ENCODE measurements at regions not wholly inside any gene's neighbourhood (a gene's known extent, or its start where the extent isn't known, plus 50 kb on each side); places are given as distances from the start of the nearest gene placed in this dataset.

- no peak overlapping the region for H3K4me3 ChIP-seq
- no peak overlapping the region for H3K27ac ChIP-seq (replicated peaks in 1 of 4)
- WGBS: 85% methylated on average over 5 of the region's 5 CpGs
- no peak for TF ChIP-seq EP300 (IDR thresholded peaks at IDR 0.05)
- TF ChIP-seq, protein P1, sequence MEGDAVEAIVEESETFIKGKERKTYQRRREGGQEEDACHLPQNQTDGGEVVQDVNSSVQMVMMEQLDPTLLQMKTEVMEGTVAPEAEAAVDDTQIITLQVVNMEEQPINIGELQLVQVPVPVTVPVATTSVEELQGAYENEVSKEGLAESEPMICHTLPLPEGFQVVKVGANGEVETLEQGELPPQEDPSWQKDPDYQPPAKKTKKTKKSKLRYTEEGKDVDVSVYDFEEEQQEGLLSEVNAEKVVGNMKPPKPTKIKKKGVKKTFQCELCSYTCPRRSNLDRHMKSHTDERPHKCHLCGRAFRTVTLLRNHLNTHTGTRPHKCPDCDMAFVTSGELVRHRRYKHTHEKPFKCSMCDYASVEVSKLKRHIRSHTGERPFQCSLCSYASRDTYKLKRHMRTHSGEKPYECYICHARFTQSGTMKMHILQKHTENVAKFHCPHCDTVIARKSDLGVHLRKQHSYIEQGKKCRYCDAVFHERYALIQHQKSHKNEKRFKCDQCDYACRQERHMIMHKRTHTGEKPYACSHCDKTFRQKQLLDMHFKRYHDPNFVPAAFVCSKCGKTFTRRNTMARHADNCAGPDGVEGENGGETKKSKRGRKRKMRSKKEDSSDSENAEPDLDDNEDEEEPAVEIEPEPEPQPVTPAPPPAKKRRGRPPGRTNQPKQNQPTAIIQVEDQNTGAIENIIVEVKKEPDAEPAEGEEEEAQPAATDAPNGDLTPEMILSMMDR (IDR thresholded peaks at IDR 0.05): no peak
- TF ChIP-seq POLR2AphosphoS5 (IDR thresholded peaks at IDR 0.05): no peak
- no peak for TF ChIP-seq POLR2A (IDR thresholded peaks at IDR 0.05; ENCODE audit: low read depth)
- intact Hi-C loops (cut with DNase I): no loop called here
- H3K27me3 ChIP-seq: no peaks in the 10 kb centered on the region
- peaks cover 0 to 4% (median 0%) of the 10 kb centered on the region in 4 donors for H3K4me1 ChIP-seq
- no peak for DNase-seq (ENCODE audit: extremely low spot score)
- no peaks in the 10 kb centered on the region for H3K36me3 ChIP-seq
- H3K9me3 ChIP-seq: no peaks in the 10 kb centered on the region
Measured at GRCh38 chr6:81834141-81834681, 81.7 kb upstream of the TENT5A start.

GRCh38 chr6:81832304-81832703, 79.8 kb upstream of the TENT5A start:
- intact Hi-C loops (cut with DNase I): no loop called here
- H3K27ac ChIP-seq (replicated peaks in 1 of 4): no peak overlapping the region
- TF ChIP-seq POLR2A (IDR thresholded peaks at IDR 0.05; ENCODE audit: low read depth) (no peak), POLR2AphosphoS5 (IDR thresholded peaks at IDR 0.05) (no peak), EP300 (IDR thresholded peaks at IDR 0.05) (no peak)
- TF ChIP-seq, protein P1 (IDR thresholded peaks at IDR 0.05): no peak

GRCh38 chr6:81831274-81831673, 78.8 kb upstream of the TENT5A start:
- no peak for DNase-seq (ENCODE audit: extremely low spot score)
- H3K9me3 ChIP-seq: peaks cover 0 to 5% (median 0%) of the 10 kb centered on the region in 4 donors
- no peaks in the 10 kb centered on the region for H3K36me3 ChIP-seq
- peaks cover 0 to 4% (median 0%) of the 10 kb centered on the region in 4 donors for H3K4me1 ChIP-seq
- no peak for TF ChIP-seq POLR2AphosphoS5 (IDR thresholded peaks at IDR 0.05)
- TF ChIP-seq EP300 (IDR thresholded peaks at IDR 0.05): no peak
- TF ChIP-seq, protein P1 (IDR thresholded peaks at IDR 0.05): no peak
- no peak for TF ChIP-seq POLR2A (IDR thresholded peaks at IDR 0.05; ENCODE audit: low read depth)
- 76% methylated on average over 5 of the region's 5 CpGs for WGBS
- intact Hi-C loops (cut with DNase I): no loop called here
- no peaks in the 10 kb centered on the region for H3K27me3 ChIP-seq
- H3K4me3 ChIP-seq: no peak overlapping the region
- H3K27ac ChIP-seq (replicated peaks in 1 of 4): no peak overlapping the region

More at GRCh38 chr6:81832304-81832703, 79.8 kb upstream of the TENT5A start:
- WGBS: 90% methylated on average over 4 of the region's 4 CpGs
- H3K9me3 ChIP-seq: no peaks in the 10 kb centered on the region
- no peaks in the 10 kb centered on the region for H3K27me3 ChIP-seq
- H3K4me3 ChIP-seq: no peak overlapping the region
- H3K36me3 ChIP-seq: no peaks in the 10 kb centered on the region
- DNase-seq (ENCODE audit: extremely low spot score): no peak
- H3K4me1 ChIP-seq: peaks cover 0 to 4% (median 0%) of the 10 kb centered on the region in 4 donors

GRCh38 chr6:81826784-81827183, 74.3 kb upstream of the TENT5A start:
- H3K4me3 ChIP-seq: no peak overlapping the region
- no peaks in the 10 kb centered on the region for H3K27me3 ChIP-seq
- no peak for DNase-seq (ENCODE audit: extremely low spot score)
- H3K27ac ChIP-seq (replicated peaks in 1 of 4): no peak overlapping the region
- H3K36me3 ChIP-seq: no peaks in the 10 kb centered on the region
- TF ChIP-seq POLR2AphosphoS5 (IDR thresholded peaks at IDR 0.05): no peak
- TF ChIP-seq, protein P1 (IDR thresholded peaks at IDR 0.05): no peak
- no peak for TF ChIP-seq EP300 (IDR thresholded peaks at IDR 0.05)
- TF ChIP-seq POLR2A (IDR thresholded peaks at IDR 0.05; ENCODE audit: low read depth): no peak
- intact Hi-C loops (cut with DNase I): no loop called here
- no peaks in the 10 kb centered on the region for H3K4me1 ChIP-seq
- H3K9me3 ChIP-seq: peaks cover 0 to 6% (median 0%) of the 10 kb centered on the region in 4 donors
- 30% methylated on average over 1 of the region's 1 CpG for WGBS

DNA sequence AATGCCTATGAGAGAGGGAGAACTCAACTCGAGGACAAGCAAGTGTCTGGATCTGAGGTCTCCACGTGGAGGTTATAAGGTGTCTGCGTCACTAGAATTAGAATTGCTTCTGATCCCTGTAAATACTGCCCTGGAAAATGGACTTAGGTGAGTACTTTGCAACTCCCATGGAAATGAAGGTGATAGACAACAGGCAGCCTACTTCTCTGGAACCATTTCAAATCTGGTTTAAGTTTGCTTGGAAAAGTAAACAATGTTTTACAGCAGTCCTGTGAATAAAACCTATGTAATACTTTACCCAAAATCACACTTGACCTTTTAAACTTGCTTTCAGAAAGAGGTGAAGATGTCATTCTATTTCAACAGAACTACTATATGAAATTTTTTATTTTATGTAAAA, 70.1 kb upstream of the TENT5A start:
- Histone ChIP-seq H3K36me3 (no peaks in the 10 kb centered on the region), H3K27ac (replicated peaks in 1 of 4) (no peak overlapping the region), H3K4me3 (no peak overlapping the region), H3K27me3 (no peaks in the 10 kb centered on the region), H3K4me1 (no peaks in the 10 kb centered on the region), H3K9me3 (peaks cover 0 to 6% (median 0%) of the 10 kb centered on the region in 4 donors)
- no peak for TF ChIP-seq POLR2A (IDR thresholded peaks at IDR 0.05; ENCODE audit: low read depth)
- TF ChIP-seq, protein P1 (IDR thresholded peaks at IDR 0.05): no peak
- no peak for TF ChIP-seq EP300 (IDR thresholded peaks at IDR 0.05)
- TF ChIP-seq POLR2AphosphoS5 (IDR thresholded peaks at IDR 0.05): no peak
- no peak for DNase-seq (ENCODE audit: extremely low spot score)
- 83% methylated on average over 3 of the region's 3 CpGs for WGBS
- intact Hi-C loops (cut with DNase I): no loop called here
